HG03135 (cell line): ENCODE measurements at regions not wholly inside any gene's neighbourhood (a gene's known extent, or its start where the extent isn't known, plus 50 kb on each side); places are given as distances from the start of the nearest gene placed in this dataset.

Source experiments
- ATAC-seq: cut with Tn5 transposase; IDR thresholded peaks from one replicate; pipeline ENCODE4 v1.9.1; 2021; ENCODE audit warnings: mild to moderate bottlenecking, moderate library complexity; ENCODE audit not compliant: unreplicated experiment

GRCh38 chr4:157889788-157890187, 283.0 kb downstream of the GASK1B start:
- no peak for ATAC-seq

- no peak for ATAC-seq
Measured at GRCh38 chr4:157888281-157888680, 284.5 kb downstream of the GASK1B start.

- ATAC-seq: no peak
Measured at GRCh38 chr4:157887316-157887715, 285.5 kb downstream of the GASK1B start.

- no peak for ATAC-seq
Measured at GRCh38 chr4:157886645-157887044, 286.2 kb downstream of the GASK1B start.

- ATAC-seq: no peak
Measured at GRCh38 chr4:157885811-157886210, 287.0 kb downstream of the GASK1B start.

- no peak for ATAC-seq
Measured at GRCh38 chr4:157882901-157883300, 289.9 kb downstream of the GASK1B start.

GRCh38 chr4:157880761-157881160, 292.1 kb downstream of the GASK1B start:
- no peak for ATAC-seq

- no peak for ATAC-seq
Measured at GRCh38 chr4:157854819-157855218, 318.0 kb downstream of the GASK1B start.

- ATAC-seq: no peak
Measured at GRCh38 chr4:157840648-157841047, 332.2 kb downstream of the GASK1B start.

GRCh38 chr4:157840034-157840433, 332.8 kb downstream of the GASK1B start:
- no peak for ATAC-seq

- no peak for ATAC-seq
Measured at GRCh38 chr4:157838366-157838765, 334.5 kb downstream of the GASK1B start.

- no peak for ATAC-seq
Measured at GRCh38 chr4:157837071-157837703, 335.6 kb downstream of the GASK1B start.

- ATAC-seq: no peak
Measured at GRCh38 chr4:157832596-157832995, 340.2 kb downstream of the GASK1B start.

GRCh38 chr4:157824021-157824420, 348.8 kb downstream of the GASK1B start:
- no peak for ATAC-seq

GRCh38 chr4:157821814-157822213, 351.0 kb downstream of the GASK1B start:
- ATAC-seq: no peak

- no peak for ATAC-seq
Measured at GRCh38 chr4:157819693-157820464, 352.9 kb downstream of the GASK1B start.

GRCh38 chr4:157818946-157819692, 353.7 kb downstream of the GASK1B start:
- no peak for ATAC-seq

- no peak for ATAC-seq
Measured at GRCh38 chr4:157810137-157810774, 362.6 kb downstream of the GASK1B start.

GRCh38 chr4:157808796-157809383, 363.9 kb downstream of the GASK1B start:
- ATAC-seq: no peak

GRCh38 chr4:157806184-157806583, 366.6 kb downstream of the GASK1B start:
- ATAC-seq: no peak

- no peak for ATAC-seq
Measured at GRCh38 chr4:157804986-157805385, 367.8 kb downstream of the GASK1B start.
